NCI-H345 treated with DMSO at 0.1 percent for 48 hours (cell line): ENCODE measurements at regions not wholly inside any gene's neighbourhood (a gene's known extent, or its start where the extent isn't known, plus 50 kb on each side); places are given as distances from the start of the nearest gene placed in this dataset.

Source experiments
- DNase-seq: peaks from one replicate; lab custom pipeline; 2025; ENCODE audit not compliant: unreplicated experiment; lab: John Stamatoyannopoulos, UW

DNA sequence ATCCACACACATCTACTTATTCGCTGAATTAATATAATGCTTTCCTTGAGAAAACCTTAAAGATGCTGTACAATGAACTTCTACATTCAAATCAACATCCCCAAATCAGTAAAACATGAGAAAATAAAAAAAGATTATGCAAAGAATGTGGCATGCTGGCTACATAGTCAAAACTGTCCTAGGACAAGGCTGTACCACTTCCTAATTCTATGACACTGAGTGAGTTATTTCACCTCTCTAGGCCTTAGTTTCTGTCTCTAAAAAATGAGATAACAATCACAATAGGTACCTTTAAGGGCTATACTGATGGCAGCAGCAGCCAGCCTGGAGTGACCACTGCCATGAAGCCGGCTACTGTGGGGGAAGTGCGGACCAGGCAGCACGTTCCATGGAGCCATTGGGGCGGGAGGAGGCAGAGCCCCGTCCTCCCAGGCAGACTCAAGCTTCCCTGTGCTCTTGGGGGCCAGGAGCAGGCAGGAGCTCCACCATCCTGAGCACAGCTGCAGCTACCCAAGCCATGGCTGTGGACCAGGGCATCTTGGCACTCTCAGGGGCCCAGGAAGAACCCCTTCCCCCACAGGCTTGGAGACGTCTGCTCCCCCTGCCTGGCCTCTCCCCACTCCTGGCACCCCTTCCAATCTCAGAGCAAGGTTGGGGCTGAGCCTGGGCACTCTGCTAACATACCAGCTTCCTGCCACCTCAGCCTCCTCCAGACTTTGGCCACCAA, 110.2 kb downstream of the ELAPOR2 start:
- DNase-seq: no peak

DNA sequence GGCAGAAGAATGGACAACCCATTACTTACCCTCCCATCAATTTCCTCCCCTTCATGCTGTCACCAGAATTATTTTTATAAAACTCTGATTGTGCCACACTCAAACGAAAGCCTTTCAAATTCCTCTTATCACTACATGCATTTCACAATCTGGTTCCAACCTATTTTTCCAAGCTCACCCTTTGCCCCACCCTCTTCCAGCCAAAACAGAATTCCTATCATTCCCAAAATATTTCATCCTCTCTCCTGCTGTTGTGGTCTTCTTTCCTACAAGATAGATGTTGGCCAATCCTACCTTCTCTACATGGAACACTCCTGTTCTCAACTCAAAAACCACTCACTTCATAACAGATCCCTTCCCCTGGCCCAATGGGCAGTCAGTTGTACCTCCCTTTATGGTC, 111.5 kb downstream of the ELAPOR2 start:
- DNase-seq: no peak

DNA sequence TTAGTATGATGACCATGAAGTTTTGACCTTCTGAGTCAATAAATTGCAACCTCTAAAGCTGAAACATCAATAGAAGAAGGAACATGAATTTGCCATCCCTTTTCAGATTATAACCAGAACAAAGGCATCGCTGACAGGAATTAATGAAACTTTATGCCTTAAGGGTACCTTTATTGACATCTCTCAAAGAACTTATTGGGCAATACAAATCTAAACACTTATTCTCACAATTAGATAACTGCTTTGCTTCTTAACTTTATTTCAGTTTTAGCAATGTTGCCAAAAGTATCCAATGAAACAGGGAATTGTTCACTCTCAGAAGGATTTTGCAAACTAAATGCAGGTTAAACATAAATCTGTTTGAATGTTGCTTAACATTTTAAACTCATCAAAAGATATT, 116.0 kb downstream of the ELAPOR2 start:
- no peak for DNase-seq

DNA sequence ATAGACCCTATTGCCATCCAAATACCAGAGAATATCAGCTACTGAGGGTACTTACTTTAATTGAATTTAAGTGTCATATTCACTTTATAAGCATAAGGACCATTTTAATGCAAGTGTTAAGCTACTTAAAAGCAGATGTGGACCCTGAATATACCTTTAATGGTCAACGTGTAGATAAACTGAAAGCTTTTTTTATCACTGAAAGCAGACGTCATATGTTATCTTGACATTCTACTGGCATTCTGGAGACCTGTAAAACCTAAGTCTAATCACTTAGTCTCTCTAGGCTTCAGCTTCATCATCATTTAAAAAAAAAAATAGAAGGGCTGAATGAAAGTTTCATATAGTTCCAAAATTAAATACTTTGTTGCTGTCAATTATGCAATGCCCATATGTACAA, 116.5 kb downstream of the ELAPOR2 start:
- no peak for DNase-seq

DNA sequence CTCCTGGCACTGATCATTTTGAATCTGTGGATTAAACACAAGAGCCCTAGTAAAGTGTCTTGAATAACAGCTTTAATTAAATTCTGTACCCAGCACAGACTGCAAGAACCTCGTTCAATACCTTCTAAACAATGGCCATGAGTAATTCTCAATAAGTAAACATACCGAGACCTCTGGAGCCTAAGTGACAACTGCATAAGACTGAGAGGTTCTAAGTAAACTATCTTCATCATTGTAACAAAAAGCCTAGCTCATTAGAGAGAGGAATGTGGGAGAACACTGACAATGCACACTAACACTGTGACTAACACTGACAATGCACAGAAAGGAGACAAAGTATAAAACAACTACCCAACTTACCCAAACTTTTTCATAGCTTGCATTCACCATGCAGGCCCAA, 117.4 kb downstream of the ELAPOR2 start:
- DNase-seq: no peak

DNA sequence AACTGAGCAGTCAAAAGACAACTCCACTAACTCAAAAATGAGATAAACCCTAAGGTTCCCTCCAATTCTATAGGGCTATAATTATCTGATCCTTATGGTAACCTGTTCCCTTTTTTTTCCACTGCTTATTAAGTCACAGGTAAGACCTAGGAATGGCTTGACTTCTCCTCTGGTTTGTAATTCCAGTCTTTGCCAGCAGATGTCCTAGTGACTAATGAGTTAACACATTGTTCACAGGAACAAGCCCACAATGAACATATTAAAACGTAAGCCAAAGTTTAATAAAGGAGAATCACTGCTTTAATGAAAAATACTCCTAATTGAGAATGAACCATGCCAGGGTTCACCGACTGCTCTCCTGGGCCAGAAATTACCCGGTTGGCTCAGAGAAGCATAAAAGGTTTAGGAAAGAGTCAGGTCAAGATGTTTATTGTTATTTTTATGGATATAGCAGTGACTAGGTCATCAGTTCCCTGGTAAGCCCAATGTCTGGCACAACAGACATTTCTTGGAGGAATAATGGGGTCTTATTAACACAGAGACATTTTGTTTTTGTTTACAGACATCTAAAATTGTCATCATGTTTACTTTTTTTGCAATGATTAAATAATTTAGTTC, 120.1 kb downstream of the ELAPOR2 start:
- DNase-seq: peak; percentile 55

DNA sequence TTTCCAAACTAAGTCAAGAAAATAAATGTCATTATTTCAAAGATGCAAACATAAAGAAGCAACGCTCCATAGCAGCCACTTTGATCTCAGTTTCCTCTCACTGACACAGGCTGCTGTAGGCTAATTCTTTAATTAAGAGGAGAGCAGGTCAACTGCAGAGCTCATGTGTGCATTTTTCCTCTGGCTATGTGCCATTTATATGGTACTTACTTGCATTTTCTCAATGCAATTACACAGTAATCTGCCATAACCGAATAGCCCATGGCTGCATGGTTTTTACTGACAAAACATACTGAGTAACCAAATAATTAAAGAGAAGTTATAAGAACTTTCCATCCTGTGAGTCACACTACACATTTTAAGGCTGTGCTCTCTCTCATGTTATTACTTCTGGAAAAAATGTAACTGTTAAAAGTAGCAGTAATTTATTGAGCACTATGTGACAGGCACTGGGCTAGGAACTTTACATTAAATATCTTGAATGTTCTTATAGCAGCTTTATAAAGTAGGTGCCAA, 122.0 kb downstream of the ELAPOR2 start:
- DNase-seq: no peak

DNA sequence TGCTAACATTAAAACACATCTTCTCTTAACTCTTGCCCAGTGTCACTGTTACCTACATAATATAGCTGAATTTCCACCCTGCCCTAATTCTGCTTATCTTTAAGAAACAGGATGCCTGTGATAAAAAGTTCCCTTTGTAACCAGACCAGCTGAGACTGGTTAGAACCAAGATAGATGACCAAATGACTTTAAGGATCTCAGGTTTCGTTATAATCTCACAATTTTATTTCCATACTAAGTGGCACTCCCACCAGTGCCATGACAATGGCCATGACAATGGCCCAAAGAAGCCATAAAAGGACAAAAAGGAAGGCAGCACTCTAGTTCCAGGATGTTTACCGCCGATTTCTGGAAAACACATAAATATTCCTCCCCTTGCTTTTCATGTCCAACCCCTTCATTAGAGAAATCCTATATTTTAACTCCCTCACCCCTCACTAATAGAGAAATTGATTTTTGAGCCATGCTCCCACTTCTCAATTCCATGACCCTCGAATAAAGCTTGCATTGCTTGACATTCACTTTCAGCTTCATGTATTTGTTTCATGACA, 126.1 kb downstream of the ELAPOR2 start:
- no peak for DNase-seq

DNA sequence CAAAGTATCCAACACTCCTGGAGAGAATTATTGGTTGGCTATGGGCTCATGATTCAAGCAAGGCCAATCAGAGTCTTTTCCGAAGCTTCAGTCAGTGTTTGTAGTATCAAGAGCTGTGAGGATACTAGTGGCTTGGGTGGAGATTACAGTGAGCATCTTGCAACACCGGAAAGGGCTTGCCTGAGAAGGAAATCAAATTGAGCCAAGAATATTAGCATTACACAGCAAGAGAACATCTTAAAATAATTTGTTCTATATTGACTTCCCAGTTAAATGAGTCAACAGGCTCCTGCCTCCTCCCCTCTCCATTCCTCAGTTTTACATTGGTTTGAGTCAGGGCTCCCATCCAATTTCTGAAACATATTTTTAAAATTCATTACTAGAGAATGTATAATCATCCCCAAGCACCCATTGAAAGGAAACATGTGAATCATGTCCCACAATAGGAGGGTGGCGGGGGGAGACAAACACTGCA, 127.4 kb downstream of the ELAPOR2 start:
- DNase-seq: no peak

DNA sequence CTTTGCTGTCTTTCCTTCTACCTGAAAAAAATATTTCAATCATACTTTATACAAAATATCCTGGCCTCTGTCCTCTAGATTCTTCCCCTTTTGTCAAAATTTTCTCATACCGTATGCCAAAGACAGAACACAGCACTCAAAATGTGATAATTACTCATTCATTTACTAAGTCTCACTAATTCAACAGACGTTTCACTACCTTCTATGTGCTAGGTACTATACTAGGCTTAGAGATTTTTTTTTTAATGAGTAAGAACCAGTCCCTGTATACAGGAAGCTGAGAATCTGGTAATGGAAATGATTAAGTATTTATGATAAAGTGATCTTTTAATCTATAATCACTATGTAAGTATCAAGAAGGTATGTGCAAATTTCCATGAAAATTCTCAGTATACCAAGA, 128.0 kb downstream of the ELAPOR2 start:
- DNase-seq: no peak

DNA sequence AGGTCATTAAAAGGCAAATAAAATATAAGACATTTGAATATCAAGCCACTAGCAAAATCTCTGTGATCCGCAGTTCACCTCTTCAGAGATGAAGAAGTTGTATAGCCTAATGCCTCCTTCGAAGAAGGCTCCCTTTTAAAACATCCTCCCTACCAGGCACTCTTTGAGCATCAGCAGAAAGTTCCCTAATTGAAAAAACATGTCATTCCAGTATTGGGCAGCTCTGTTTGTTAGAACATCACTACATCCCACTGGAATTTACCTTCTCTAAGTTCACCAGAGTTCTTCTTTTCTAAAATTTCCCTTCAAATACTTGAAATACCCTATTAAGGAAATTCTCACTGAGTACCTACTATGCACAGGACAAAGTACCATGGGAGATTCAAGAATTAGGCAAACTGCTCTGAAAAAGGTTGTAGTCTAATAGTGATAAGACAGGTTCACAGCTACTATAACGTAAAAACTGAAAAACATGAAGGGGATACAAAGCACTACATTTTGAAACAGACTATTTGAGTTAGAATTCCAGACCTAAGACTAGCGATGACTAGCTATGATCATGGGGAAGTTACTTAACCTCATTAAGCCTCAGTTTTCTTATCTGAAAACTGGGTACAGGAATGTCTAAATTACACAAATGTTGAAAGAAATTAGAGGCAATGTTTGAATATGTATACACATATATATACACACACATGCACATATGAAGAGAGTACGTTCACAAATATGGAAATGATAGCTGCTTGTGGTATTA, 128.7 kb downstream of the ELAPOR2 start:
- DNase-seq: no peak

DNA sequence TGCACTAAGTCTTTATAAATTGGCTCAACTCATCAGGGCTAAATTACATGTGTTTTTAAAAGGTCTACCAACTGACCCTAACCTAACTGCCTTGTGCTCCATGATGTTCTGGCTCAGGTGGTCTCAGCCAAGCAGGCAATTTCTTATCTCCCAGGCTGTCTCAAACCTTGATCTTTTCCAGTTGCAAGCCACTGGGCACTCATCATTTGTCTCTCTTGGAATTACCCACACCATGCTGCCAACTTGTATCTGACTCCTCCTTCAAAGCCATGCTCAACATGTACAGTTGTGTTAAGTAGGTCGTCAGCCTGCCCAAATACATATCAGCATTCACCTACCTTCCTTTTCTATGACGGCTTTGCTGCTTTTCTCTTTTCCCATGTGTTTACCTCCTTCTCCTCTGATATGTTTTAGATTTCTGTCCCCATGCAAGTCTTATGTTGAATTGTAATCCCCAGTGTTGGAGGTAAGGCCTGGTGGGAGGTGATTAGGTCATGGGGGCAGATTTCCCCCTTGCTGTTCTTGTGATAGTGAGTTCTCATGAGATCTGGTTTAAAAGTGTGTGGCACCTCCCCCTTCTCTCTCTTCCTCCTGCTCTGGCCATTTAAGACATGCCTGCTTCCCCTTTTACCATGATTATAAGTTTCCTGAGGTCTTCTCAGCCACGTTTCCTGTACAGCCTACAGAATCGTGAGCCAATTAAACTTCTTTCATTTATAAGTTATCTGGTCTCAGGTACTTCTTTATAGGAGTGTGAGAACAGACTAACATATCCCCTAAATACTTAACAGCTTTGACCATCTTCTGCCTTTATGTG, 130.0 kb downstream of the ELAPOR2 start:
- no peak for DNase-seq

DNA sequence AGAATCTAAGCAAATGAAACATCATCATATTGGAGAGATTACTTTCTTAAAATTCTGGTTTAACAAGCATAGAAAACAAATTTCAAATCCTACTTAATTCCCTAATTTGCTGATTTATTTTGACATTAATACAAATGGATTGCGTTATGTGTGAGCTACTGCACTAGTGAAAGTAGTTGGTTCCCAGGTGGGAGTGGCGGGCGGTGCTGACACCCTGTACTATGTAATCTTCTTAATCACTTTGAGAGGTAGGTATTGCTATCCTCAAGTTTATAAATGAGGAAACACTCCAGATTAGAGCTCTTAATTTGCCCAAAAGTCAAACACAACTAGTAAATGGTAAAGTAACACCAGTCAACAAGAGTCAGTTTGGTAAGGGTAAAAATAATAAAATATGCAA, 131.1 kb downstream of the ELAPOR2 start:
- no peak for DNase-seq

DNA sequence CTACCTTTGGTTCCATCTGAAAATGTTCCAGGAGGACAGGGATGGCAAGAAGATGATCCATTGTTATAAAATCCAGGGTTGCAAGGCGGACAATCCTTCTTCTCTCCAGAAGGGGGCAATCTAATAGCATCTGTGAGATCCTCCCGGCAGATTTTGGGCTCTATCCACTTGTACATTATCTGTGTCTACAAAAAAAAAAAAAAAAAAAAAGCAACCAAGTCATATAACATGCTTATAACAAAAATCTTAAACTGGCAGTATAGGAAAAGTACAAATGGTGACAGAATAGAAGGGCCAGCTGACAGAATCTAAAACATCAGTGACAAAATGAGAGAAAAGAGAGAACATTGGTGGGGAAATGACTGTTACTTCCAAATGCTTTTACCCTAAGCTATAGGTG, 132.7 kb downstream of the ELAPOR2 start:
- peak; percentile 35 for DNase-seq

DNA sequence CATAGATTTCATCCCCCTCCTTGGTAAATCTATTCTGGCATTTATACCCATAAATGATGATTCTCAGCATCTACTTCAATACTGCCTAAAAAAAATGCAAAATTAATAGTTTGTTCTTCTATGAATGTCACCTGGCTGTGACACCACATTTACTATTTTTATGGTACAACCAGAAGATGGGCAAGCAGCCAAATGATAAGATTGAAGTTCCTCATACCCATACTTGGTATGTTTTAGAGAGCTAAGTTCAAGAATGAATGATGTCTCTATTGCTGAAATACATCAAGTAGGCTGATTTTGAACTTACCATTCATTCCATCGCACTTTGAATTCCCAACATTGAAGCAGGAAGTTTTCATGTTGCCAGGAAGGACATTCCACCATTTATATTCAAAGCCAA, 134.2 kb downstream of the ELAPOR2 start:
- no peak for DNase-seq

DNA sequence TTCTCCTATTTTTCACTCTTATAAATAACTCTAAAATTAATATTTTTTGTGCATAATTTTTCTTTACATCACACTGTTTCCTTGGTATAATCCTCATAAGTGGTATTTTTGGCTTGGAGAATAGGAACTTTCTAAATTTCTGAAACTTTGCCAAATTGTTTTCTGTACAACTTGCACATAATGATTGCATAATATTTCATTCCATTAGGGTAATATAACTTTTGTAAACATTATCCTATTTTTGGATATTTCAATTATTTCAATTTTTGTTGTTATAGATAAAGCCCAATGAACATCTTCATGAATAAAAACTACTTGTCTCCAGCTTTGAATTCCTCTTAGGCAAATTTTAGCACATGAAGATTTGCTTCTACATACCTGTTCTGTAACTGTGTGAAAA, 135.9 kb downstream of the ELAPOR2 start:
- no peak for DNase-seq

DNA sequence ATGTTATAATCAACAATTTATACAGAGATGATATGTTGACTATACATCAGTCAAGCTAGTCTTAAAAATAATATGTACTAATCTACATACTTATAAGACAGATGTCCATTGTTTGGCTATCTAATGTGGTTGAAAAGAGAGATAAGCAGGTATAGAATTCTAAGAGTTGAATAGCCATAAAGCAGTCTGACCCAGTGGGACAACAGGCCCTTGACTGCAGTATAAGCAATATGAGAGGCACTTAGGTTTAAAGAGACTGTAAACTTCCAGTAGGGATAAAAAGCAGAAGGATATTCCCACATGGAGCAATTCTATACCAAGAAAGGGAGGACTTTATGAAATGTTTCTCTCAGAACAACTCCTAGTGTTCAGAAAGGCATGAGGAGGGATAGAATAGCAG, 139.3 kb downstream of the ELAPOR2 start:
- no peak for DNase-seq

DNA sequence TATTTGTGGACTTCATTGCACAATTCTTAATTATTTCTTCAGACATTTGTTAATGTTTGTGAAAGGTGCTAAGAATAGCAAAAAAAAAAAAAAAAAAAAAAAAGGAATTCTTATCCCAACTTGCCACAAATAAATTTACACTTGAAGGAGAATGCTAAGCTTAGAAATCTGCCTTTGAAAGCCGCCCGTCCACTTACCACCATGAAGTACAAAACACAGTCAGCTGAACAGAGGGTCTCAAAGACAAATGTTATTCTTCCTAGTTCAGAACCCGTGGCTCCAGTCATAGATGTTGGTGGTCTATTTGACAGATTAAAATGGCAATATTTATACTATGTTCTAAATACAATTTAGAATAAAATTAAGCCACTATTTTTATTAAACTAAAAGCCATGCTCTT, 141.2 kb downstream of the ELAPOR2 start:
- no peak for DNase-seq

DNA sequence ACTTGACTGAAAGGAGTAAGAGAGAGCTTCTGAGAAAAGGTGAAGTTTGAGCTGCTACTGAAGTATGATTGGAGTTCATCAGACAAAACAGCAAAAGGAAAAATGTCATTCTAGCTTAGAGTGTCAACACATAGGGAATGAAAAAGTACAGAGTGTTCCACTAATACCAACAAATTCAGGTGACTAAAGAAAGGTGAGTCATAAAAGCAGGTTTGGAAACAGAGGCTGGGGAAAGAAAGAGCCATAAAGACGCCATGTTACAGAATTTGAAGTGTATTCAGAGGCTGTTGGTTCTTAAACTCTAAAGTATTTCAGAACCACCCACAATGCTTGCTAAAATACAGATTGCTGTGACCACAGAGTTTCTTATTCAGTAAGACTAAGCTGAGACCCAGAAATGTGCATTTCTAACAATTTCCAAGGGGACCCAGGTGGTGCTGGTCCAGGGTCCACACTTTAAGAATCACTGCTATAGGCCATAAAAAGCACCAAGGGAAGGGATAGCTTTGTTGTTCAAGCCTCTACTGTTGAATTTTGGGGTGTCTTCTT, 143.1 kb downstream of the ELAPOR2 start:
- no peak for DNase-seq

DNA sequence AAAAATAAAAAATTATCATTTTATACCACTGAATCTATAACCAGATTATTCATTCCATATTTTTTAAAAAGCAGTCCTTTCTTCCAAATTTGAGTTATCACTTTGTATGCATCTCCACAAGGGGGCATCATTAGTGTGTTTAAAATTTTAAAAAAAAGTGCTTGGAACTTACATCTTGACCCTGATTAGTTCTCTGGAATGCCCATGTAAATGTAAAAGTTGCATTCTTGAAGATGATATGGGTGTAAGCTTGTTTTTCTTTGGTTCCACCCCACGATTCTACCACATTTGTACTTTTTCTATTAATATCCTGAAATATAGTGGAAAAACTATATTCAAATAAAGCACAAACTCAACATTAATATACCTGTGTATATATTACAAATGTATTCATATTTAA, 144.9 kb downstream of the ELAPOR2 start:
- DNase-seq: no peak
